C4-2B (cell line): ENCODE measurements at regions not wholly inside any gene's neighbourhood (a gene's known extent, or its start where the extent isn't known, plus 50 kb on each side); places are given as distances from the start of the nearest gene placed in this dataset.

Experiments used
- H3K27ac ChIP-seq: fragments of 450-650 bp; 2 replicates; pipeline ENCODE4 v1.5.1; 2017
- ZFX ChIP-seq: fragments of 450-650 bp; IDR thresholded peaks from 2 replicates; pipeline ENCODE4 v1.6.1; 2017
- TF ChIP-seq, protein P1 (sequence below): fragments of 450-650 bp; conservative IDR thresholded peaks from 2 replicates; pipeline ENCODE4 v1.5.1; 2017; ENCODE audit warnings: mild to moderate bottlenecking

- TF ChIP-seq, protein P1, sequence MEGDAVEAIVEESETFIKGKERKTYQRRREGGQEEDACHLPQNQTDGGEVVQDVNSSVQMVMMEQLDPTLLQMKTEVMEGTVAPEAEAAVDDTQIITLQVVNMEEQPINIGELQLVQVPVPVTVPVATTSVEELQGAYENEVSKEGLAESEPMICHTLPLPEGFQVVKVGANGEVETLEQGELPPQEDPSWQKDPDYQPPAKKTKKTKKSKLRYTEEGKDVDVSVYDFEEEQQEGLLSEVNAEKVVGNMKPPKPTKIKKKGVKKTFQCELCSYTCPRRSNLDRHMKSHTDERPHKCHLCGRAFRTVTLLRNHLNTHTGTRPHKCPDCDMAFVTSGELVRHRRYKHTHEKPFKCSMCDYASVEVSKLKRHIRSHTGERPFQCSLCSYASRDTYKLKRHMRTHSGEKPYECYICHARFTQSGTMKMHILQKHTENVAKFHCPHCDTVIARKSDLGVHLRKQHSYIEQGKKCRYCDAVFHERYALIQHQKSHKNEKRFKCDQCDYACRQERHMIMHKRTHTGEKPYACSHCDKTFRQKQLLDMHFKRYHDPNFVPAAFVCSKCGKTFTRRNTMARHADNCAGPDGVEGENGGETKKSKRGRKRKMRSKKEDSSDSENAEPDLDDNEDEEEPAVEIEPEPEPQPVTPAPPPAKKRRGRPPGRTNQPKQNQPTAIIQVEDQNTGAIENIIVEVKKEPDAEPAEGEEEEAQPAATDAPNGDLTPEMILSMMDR: no peak
- no peak for TF ChIP-seq ZFX
- H3K27ac ChIP-seq: no peak overlapping the region
Measured at GRCh38 chr4:35175894-35176293, 1068.4 kb downstream of the ARAP2 start.

- TF ChIP-seq ZFX: no peak
- TF ChIP-seq, protein P1: no peak
- H3K27ac ChIP-seq: no peak overlapping the region
Measured at GRCh38 chr4:35182451-35182850, 1061.9 kb downstream of the ARAP2 start.

DNA sequence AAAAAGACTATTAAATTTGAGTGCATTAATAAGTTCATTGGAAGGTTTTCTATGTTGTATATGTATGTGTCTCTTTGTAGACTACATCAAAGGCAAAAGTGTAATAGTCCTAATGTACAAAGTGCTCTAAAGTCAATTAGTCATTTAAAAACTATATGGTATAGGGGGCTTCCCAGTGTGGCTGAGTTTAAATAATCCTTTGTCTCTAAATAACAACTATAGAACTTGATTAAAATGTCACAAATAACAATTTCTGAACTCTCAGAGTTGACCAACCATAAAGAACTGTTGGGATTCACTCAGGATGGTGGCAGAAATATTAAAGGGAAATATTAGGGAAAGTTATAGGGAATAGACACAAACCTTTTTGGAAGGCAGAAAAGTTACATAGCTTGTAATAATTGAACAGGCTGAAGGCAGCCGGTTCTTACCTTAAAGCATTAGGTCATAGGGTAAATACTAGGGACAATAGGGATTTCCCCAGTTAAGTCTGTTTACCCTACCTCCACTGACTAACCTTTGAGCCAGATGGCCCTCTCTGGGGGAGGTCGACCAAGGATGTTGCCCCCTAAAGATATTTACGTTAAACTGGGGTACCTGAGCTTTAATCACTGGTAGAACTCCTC, 1054.2 kb downstream of the ARAP2 start:
- TF ChIP-seq, protein P1: no peak
- no peak for TF ChIP-seq ZFX
- no peak overlapping the region for H3K27ac ChIP-seq

DNA sequence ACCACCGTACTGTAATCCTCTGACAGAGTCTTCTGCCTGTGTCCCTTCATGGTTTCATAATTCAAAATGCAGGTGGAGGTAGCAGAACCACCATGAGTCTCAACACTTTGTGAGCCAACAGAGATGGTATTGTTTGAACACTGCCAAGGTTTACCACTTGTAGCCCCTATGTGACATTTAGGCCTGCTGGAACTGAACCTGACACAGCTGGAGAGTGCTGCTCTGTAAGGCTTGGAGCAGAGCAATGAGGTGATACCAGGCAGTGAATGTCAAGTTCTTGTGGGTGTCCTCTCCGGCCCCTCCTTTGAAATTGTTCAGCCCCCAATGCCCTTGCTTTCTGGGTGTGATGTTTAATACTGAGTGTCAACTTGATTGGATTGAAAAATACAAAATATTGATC, 1042.9 kb downstream of the ARAP2 start:
- no peak overlapping the region for H3K27ac ChIP-seq
- TF ChIP-seq ZFX: no peak
- TF ChIP-seq, protein P1: no peak

GRCh38 chr4:35216636-35217035, 1027.7 kb downstream of the ARAP2 start:
- no peak overlapping the region for H3K27ac ChIP-seq
- TF ChIP-seq ZFX: no peak
- TF ChIP-seq, protein P1: no peak

DNA sequence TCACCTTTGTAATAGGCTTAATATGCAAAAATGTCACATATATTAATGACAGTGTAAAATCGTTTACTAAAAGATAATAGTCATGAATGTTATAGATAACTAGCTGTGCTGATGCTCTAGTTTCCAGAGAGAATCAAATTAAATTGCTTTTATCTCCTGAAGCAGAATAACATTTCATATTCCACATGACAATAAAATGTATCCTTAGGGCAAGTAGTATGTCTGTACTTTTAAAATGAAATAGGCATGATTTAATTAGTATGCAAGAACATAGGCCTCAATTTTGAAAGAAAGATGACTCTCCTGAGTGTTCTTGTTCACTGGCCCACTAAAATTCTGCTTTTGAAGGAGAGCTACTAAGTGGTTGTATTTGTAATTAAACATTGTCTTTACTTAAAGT, 1027.0 kb downstream of the ARAP2 start:
- H3K27ac ChIP-seq: no peak overlapping the region
- TF ChIP-seq ZFX: no peak
- TF ChIP-seq, protein P1: no peak

DNA sequence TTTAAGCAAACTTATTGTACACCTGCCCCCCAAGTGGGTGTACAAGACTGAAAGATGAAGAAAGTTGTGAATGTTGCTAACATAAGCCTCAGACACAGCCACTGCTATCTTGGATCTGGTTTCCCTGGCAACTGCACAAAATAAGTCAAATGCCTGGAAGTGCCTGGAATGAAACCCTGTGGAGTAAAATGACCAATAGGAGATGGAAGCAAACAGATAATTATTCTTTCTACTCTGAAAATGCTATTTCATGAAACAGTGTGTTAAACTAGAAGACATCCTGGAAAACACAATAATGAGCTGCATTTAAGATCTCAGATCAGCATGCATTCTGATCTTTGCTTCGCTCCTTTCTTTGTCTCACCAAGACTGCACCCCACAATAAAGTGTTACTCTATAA, 1016.0 kb downstream of the ARAP2 start:
- no peak overlapping the region for H3K27ac ChIP-seq
- TF ChIP-seq, protein P1: no peak
- no peak for TF ChIP-seq ZFX
